ENCODE measurements at regions not wholly inside any gene's neighbourhood (a gene's known extent, or its start where the extent isn't known, plus 50 kb on each side); places are given as distances from the start of the nearest gene placed in this dataset.

- DNase-seq, result no peak
These were observed 783.2 kb downstream of the RPA4 start for GRCh38 chrX:97666890-97667289.

GRCh38 chrX:97668126-97668525 lies 784.4 kb downstream of the RPA4 start:
- DNase-seq, result no peak

GRCh38 chrX:97672138-97672537 lies 788.4 kb downstream of the RPA4 start:
- no peak for DNase-seq

- DNase-seq, result no peak
These were observed 788.9 kb downstream of the RPA4 start for GRCh38 chrX:97672608-97673007.

GRCh38 chrX:97673135-97673534 lies 789.4 kb downstream of the RPA4 start:
- DNase-seq, result no peak

- peak; percentile 8 to 12 for DNase-seq
These were observed 799.5 kb downstream of the RPA4 start for GRCh38 chrX:97682991-97683840.

DNA sequence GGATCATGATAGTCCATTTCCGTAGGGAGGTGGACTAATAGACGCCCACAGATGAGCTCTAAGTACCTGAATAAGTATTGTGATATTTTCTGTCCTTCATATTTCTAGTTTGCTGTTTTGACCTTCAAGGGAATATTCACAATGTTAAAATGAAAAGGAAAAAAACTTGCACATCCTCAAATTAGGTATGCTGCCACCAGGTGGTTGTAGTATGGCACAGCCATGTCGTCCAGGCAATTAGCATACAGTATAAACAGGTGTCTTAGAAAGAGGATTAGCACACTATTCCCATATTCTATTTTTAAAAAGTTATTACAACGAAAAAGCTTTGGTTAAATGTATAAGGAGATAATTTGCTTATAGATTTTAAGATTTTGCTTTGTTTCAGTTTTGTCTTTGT lies 802.0 kb downstream of the RPA4 start:
- DNase-seq, result no peak

- DNase-seq, result no peak
These were observed 808.3 kb downstream of the RPA4 start for GRCh38 chrX:97691901-97692455.

DNA sequence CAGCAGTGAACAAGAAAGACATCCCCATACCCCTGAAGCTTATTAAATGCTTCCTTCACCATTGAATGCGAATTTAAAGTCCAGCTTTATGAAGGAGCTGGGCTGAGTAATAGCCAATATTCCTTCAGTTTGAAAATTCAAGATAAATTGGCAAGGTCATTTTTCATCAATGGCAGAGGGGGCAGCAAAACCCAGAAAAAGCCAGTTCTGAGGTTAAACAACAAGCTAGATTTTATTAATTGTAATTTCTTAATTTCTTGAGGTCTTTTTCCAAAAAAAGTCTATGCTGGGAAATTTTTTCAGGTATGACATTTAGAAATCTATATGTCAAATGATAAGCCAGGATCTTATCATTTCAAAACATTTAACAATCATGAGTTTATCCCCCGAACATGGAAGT lies 808.9 kb downstream of the RPA4 start:
- DNase-seq, result no peak

GRCh38 chrX:97700547-97700946 lies 816.8 kb downstream of the RPA4 start:
- DNase-seq, result no peak

DNA sequence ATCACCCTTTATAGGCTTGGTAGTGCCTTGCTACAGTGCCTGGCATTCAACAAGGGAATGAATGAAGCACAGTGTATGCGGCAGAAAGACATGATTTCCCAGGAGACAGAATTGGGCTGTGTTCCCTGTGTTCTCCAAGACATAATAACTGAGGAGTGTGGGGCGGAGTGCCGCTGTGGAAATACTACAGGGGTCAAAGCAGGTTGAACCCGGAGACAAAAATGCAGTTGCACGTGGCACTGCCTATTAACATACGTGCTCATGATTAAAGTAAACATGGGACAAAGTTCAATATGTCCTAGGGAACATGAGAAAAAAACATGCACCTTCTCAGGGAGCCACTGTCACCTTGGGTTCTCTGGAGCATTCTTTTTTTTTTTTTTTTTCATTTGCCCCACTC lies 820.8 kb downstream of the RPA4 start:
- no peak for DNase-seq

DNA sequence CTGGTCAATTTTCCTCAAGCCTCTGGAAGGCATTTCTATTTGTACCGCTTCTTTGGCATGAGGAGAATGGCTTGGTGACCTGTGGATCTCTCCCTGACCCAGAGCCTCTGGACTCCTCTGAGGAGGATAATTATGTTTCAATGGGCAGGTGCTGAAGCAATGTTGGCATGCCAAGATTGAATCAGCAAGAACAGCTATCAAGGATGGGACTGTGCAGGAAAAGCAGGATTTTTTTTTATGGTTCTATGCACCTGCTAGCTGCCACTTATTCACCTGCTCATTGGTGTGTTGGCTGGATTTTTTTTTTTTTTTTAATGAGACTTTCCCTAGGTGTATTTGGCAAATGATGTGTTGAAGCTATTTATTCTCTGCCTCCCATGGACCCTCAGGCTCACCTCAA lies 821.2 kb downstream of the RPA4 start:
- DNase-seq, result no peak

- DNase-seq, result no peak
These were observed 822.2 kb downstream of the RPA4 start for GRCh38 chrX:97705936-97706335.

GRCh38 chrX:97714072-97714471 lies 830.4 kb downstream of the RPA4 start:
- DNase-seq, result no peak

- peak; percentile 19 to 23 for DNase-seq
These were observed 844.5 kb downstream of the RPA4 start for GRCh38 chrX:97728215-97728614.

GRCh38 chrX:97740044-97740443 lies 856.3 kb downstream of the RPA4 start:
- no peak for DNase-seq

- DNase-seq, result no peak
These were observed 857.2 kb downstream of the RPA4 start for GRCh38 chrX:97740886-97741285.

DNA sequence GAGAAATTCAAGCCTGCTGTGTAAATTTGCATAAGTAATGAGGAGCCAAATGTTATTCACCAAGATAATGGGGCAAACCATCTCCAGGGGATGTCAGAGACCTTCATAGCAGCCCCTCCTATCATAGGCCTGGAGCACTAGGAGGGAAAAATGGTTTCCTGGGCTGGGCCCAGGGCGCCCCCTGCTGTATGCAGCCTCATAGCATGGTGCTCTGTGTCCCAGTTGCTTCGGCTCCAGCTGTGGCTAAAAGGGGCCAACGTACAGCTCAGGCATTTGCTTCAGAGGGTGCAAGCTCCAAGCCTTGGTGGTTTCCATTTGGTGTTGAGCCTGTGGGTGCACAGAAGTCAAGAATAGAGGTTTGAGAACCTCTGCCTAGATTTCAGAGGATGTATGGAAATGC lies 859.3 kb downstream of the RPA4 start:
- DNase-seq, result no peak

DNA sequence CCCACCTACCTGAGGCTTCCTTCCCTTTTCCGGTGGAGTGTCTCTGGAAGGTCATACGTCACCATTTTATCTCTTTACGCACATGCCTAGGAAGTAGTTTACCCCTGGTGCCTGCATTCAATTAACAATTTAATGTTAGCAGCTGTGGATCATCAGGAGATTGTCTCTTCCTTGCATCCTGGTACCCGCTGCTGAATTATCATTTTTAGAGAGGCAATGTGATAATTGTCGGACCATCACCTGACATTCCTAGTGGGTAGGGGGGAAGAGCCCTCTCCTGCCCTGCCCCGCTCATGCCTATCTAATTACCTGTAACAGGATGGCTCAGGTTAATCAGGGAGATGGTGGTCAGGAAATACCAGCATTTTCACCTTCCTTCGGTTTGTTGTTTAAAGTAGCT lies 863.6 kb downstream of the RPA4 start:
- DNase-seq, result no peak

- DNase-seq, result no peak
These were observed 867.3 kb downstream of the RPA4 start for GRCh38 chrX:97751016-97751415.

- DNase-seq, result no peak
These were observed 868.0 kb downstream of the RPA4 start for GRCh38 chrX:97751735-97752134.

DNA sequence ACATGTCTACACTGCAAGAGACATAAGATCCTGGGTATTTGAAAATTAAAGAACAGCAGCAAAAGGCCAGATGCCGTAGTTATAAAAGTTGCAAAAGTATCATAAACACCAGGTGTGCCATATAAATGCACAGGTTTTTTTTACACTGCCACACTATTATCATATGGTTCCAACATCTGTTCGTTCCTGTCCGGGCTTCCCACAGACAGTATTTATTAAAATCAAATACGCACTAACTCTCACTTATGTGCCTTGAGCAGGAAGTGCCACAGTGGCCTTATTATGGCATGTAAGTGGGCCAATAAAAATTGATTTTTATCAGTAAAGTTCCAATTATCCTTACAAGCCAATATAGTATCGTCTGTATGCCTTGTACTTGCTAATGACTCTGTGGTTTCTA lies 873.2 kb downstream of the RPA4 start:
- DNase-seq, result no peak

DNA sequence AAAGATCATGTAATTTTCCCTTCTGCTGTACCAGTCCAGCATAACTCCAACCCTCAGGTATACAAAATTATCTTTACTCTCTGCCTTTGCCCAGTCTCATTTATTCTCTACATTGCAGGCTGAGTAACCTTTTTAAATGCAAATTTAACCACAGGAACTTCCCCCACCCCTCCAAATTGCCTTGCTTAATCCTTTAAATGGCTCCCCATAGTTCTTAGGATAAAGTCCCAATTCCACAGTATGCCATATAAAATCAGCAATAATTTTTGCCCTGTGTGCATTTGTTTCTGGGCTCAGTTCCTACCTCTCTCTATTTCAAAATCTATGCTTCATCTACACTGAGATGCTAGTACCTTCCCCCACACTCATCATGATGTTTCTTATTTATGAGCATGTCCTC lies 879.7 kb downstream of the RPA4 start:
- no peak for DNase-seq

- no peak for DNase-seq
These were observed 880.3 kb downstream of the RPA4 start for GRCh38 chrX:97763981-97764380.

Measured in right lung (tissue), 2 donors.